Inflammatory macrophage treated with lipopolysaccharide for 1 hour (primary cell): ENCODE measurements at regions not wholly inside any gene's neighbourhood (a gene's known extent, or its start where the extent isn't known, plus 50 kb on each side); places are given as distances from the start of the nearest gene placed in this dataset.

Experiments
- DNase-seq, 2 donors: peaks; one replicate each; pipeline ENCODE4 v3.0.0-alpha.2; 2020 to 2022

GRCh38 chr2:180190851-180191250, 183.8 kb upstream of the CWC22 start:
- DNase-seq = no peak

DNA sequence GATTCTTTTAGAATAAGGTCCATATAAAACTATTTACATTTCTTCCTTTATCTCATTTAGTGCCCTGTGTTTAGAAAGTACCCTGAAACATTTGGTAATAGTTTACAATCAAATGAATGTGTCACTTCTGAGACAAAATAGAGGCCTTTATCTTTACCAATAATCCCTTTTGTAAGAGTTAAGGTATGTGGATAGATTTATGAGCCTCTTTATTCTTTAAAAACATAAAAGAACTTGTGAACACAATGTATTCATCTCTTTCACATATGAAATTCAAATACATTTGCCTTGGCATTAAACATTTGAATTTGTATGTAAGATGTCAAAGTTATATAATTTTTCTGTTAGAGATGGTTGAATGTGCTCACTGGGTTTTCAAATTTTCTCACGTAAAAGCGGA, 180.5 kb upstream of the CWC22 start:
- DNase-seq = no peak

DNA sequence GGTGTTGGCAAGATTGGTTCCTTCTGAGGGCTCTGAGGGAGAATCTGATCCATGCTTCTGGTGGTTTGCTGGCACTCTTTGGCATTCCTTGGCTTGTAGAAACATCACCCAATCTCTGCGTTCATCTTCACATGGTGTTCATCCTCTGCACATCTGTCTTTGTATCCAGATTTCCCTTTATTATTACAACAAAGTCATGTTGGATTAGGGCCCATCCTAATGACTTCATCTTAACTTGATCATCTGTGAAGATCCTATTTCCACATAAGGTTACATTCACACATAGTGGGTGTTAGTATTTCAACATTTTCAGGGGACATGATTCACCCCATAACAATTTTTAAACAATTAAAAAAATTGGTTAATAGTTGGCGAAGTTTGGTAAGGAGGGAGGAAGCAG, 177.4 kb upstream of the CWC22 start:
- no peak for DNase-seq

DNA sequence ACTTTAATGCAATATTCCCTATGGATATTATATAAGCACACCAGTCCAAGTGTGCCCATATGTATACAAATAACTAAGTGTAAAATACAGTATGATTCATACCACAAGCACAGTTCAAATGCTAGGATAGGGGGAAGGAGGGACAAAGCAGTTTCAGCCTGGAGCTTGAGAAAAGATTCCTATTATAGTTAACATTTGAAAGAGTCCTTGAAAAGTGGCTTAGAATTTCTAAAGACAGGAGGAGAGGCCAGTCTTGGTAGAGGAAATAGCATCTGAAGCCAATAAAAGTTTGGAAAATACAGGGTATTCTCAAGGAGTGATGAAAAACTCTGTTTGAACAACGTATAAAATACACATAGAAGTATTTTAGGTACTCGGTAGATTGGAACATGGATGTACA, 173.4 kb upstream of the CWC22 start:
- no peak for DNase-seq

DNA sequence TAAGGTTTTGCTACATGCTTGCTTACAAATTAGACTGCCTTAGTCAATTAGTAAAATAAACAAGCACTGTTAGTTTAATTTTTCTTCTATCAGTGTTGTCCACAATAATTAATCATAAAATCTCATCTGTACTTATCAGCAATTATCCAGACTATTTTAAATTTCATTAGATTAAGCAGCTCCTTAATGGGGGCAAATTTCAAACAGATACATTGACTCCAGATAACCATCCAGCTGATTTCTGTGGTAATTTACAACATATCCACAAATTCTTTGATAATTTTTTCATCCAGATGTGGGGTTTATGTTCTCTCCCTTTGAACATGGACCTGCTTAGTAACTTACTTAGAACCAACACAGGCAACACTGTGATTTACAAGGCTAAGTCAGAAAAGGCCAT, 170.4 kb upstream of the CWC22 start:
- DNase-seq = no peak

- DNase-seq = no peak
These were observed 168.6 kb upstream of the CWC22 start for GRCh38 chr2:180175736-180176135.

- DNase-seq = no peak
These were observed 167.5 kb upstream of the CWC22 start for GRCh38 chr2:180174580-180174979.

DNA sequence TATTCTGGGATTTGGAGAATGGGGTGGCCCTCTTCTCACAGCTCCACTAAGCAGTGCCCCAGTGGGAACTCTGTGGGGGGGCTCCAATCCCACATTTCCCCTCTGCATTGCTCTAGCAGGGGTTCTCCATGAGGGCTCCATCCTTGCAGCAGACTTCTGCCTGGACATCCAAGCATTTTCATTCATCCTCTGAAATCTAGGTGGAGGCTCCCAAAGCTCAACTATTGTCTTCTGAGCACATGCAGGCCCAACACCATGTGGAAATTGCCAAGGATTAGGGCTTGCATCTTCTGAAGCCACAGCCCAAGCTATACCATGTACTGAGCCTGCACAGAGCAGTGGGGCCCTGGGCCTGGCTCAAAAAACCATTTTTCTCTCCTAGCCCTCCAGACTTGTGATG, 162.4 kb upstream of the CWC22 start:
- no peak for DNase-seq

GRCh38 chr2:180161415-180161814, 154.3 kb upstream of the CWC22 start:
- DNase-seq = no peak

DNA sequence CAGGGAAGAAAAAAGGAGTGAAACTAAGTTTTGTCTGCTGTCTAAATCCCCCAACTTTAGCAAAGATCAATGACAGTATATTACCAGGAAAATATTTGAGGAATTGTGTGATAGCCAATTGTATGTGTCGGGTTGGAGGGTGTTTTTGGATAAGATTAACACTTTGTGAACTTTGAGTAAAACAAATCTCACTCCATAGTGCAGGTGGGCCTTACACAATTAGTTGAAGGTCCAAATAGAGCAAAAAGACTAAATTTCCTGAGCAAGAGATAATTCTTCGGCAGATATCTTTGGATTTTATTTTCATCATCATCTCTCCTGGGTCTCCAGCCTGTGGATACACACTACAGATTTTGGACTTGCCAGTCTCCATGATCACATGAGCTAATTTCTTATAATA, 152.8 kb upstream of the CWC22 start:
- no peak for DNase-seq

GRCh38 chr2:180158961-180159360, 151.9 kb upstream of the CWC22 start:
- DNase-seq = no peak

DNA sequence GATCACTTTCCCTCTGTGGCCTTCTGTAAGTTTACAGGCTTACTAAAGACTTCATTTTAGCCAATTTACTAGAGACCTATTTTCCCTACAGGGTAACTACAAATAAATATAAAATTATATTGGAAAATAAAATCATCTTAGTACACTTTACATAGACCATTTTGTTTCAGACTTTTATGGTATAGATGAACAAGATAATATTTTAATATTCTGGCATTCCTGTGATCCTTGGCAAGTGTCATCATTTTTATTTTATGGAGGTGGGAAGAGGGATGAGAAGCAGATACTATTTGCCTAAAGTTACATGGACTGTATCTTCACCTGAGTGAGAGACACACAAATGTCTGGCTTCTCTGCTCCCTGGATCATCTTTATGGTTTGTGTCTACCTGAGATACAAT, 149.6 kb upstream of the CWC22 start:
- DNase-seq = no peak

DNA sequence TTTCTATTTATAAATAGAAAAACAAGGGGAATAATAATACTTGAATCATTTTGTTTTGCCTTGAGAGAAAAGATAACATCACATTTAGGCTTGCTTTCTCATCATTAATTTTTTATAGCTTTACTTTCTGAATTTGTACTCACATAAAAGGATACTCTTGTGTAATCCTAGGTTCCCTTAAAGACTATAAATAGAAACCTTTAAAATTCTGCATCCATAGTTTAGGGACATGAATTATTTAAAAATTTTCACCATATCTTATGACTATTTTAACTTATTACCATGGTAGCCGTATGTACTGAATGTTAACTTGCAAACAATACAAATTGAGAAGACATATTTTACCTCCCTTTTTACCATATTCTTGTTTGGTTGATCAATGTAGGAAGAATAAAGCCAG, 143.5 kb upstream of the CWC22 start:
- no peak for DNase-seq

DNA sequence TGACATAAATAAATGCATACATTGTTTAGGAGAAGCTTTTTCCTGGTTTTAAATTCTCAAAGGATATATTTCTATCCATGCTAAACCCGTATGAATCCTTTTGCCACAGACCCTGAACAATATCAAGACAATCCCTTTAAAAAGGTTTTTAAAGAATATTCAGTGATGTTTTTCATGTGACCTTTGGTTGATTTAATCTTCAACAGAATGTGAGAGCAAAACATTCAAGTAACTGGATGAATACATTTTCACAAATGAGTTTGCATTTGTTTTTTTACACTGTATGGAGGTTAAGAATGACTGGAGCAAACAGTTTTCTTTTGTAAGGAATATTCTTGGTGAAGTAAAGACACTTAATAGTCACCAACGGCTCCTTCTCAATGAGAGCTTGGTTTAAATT, 139.4 kb upstream of the CWC22 start:
- no peak for DNase-seq

- no peak for DNase-seq
These were observed 139.0 kb upstream of the CWC22 start for GRCh38 chr2:180146114-180146513.

- DNase-seq = no peak
These were observed 138.1 kb upstream of the CWC22 start for GRCh38 chr2:180145163-180145562.

GRCh38 chr2:180144338-180144813, 137.3 kb upstream of the CWC22 start:
- DNase-seq = no peak

GRCh38 chr2:180143633-180144337, 136.7 kb upstream of the CWC22 start:
- DNase-seq = no peak

DNA sequence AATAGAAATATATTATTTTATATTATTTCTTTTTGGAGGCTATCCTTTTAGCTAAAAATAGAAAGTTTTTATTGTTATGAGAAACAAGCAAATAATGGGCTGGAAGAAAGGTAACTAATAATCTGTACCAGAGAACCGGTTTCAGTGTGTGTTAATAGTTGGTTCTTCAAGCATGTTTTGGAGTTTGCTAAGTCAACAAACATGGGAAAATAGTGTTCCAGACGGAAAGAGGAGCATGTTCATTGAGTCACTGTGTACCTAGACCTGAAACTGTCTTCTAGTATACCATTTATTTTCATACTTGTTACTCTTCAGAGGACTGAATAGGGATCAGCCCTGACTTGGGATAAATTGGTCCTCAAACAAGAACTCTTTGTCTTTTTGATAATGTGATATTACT, 134.5 kb upstream of the CWC22 start:
- DNase-seq = no peak

- DNase-seq = no peak
These were observed 126.6 kb upstream of the CWC22 start for GRCh38 chr2:180133736-180134135.

DNA sequence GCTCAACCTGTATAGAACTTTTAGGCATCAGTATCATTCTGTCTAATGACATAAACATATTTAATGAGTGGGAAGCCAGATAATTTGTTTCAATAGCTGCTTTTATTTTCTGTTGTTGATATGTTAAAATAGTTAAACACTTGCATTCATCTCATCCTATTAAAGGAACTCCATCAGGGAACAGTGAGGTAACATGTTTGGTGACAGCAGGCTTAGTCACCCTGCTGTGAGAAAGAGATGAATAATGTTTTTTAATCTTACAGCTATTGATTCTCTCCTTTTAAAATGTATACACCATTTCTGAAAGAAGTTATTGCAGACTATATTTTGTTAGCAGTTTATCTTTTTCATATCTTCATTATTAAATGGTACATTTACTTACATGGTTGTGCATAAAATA, 123.3 kb upstream of the CWC22 start:
- no peak for DNase-seq

DNA sequence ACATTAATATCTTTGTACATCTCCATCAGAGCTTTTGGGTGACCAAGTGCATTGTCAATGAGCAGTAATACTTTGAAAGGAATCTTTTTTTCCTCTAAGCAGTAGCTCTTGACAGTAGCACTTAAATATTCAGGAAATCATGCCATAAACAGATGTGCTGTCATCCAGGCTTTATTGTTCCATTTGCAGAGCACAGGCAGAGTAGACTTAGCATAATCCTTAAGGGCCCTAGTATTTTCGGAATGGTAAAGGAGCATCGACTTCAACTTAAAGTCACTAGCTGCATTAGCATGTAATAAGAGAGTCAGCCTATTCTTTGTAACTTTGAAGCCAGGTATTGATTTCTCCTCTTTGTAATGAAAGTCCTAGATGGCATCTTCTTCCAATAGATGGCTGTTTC, 121.8 kb upstream of the CWC22 start:
- no peak for DNase-seq

DNA sequence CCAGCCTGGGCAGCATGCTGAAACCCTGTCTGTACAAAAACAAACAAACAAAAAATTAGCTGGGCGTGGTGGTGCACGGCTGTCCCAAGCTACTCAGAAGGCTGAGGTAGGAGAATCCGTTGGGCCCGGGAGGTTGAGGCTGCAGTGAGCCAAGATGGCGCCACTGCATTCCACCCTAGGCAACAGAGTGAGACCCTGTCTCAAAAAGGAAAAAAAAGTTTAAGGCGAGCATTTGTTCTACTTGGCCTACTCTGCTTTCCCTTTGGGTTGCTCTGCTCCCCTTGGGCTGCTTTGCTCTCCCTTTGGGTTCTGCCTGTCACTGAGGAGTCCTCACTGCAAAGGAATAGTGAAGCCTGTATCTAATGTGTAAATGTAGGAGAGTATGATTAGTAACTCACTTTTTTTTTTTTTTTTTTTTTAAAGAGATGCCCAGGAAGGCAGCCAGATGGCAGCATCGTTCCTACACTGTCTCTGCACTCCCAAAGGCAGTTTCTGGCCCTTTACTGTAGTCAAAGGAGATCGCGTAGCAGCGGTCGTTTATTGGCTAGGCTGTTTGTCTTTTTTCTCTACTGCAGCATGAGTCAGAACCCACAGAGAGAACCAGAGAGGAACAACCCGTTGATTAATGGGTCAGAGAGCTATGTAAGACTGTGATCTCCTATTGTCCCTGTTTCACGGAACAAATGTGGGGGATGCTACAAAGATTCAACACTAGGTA, 118.3 kb upstream of the CWC22 start:
- peak; percentile 47 to 48 for DNase-seq

DNA sequence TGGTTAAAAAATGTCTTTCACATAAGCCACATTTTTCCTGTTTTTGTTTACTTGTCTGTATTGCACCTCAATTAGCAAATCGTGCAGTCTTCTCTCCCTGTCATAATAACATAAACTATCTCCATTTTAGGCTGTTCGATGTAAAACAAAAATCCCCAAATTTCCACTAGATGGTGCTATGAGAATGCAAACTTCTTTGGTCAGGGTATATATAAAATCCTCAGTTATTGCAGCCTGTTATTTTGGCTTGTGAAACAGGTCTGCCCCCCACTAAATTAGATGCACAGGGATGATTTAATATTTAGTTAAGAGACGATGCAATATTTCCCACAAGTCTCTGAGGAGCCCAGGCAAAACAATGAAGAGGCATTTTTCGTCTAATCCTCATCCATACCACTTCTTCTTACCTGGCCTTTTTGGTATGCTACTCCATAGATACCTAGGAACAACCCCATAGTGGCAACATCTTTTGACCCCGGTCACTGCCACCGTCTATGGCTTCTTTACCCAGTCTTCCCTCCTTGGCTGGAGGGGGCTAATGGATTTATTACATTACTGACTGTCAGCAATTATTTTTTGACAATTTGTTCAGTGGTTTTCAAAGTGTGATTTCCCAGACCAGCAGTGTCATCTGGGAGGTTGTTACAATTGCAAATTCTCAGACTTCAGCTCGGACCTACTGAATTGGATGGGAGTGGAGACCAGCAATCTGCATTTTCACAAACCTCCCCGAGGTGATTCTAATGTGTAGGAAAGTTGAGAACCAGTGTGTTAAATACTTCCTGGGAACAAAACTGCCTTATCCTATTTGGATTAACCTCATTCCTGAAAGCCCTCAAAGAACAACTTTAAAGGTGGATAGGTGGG, 117.4 kb upstream of the CWC22 start:
- DNase-seq = peak; percentile 43 to 77
